SK-N-SH (cell line): ENCODE measurements at regions not wholly inside any gene's neighbourhood (a gene's known extent, or its start where the extent isn't known, plus 50 kb on each side); places are given as distances from the start of the nearest gene placed in this dataset.
A peak's percentile ranks its signal among the peaks of the same experiment; 100 is the strongest.

Source experiments
- CTCF ChIA-PET: fragments of 300-600, 350-600 bp; formaldehyde crosslinking; extraction: SDS; loops from one replicate; lab custom pipeline; 2021; lab: Yijun Ruan, JAX
- POLR2A ChIA-PET: fragments of 350-600 bp; sonication (Branson Sonifier 250); formaldehyde crosslinking; extraction: SDS; loops from one replicate; lab custom pipeline; 2020; ENCODE audit warnings: antibody characterized with exemption, inconsistent platforms; lab: Yijun Ruan, JAX
- DNase-seq: peaks from one replicate; pipeline ENCODE4 v3.0.0; 2012
- H2AFZ ChIP-seq: fragments of 200-600 bp; sonication (generic); 2 replicates; pipeline ENCODE4 v1.8.1; 2016; ENCODE audit warnings: antibody characterized with exemption, mild to moderate bottlenecking, low read depth
- H3F3A ChIP-seq: fragments of 200-600 bp; sonication (generic); replicated peaks from 2 replicates; pipeline ENCODE3; 2016; ENCODE audit warnings: antibody characterized with exemption, mild to moderate bottlenecking; ENCODE audit not compliant: insufficient read depth
- H3K27ac ChIP-seq, 2 experiments: fragments of 200-500 bp in 1 of 2; fragments of 200-600 bp in 1 of 2; sonication (Bioruptor generic) in 1 of 2; sonication (generic), shearing (Covaris generic) in 1 of 2; 2 replicates each; pipeline versions ENCODE4 v1.5.1 to v1.6.1; 2014 to 2016; ENCODE audit warnings: low read depth in 2 of 2, inconsistent platforms in 1 of 2, low read length in 1 of 2, mild to moderate bottlenecking in 1 of 2, mixed read lengths in 1 of 2
- H3K27me3 ChIP-seq: fragments of 200-600 bp; sonication (generic), shearing (Covaris generic); 2 replicates; pipeline ENCODE4 v1.6.1; 2016; ENCODE audit warnings: mixed run types; ENCODE audit not compliant: insufficient read depth
- H3K36me3 ChIP-seq, 2 experiments: fragments of 200-500 bp in 1 of 2; fragments of 200-600 bp in 1 of 2; sonication (Bioruptor generic) in 1 of 2; sonication (generic) in 1 of 2; replicated peaks in 1 of 2; 2 replicates each; pipeline versions ENCODE3 to v1.5.1; 2014 to 2016; ENCODE audit warnings: low read length in 1 of 2, mild to moderate bottlenecking in 1 of 2; ENCODE audit not compliant: insufficient read depth in 2 of 2, control insufficient read depth in 1 of 2
- H3K4me1 ChIP-seq, 2 experiments: fragments of 200-500 bp in 1 of 2; fragments of 200-600 bp in 1 of 2; sonication (Bioruptor generic) in 1 of 2; sonication (generic), shearing (Covaris generic) in 1 of 2; 2 replicates each; pipeline versions ENCODE4 v1.5.1 to v1.6.1; 2014 to 2016; ENCODE audit warnings: low read depth in 1 of 2, low read length in 1 of 2, mixed run types in 1 of 2; ENCODE audit not compliant: insufficient read depth in 2 of 2, control insufficient read depth in 1 of 2
- H3K4me2 ChIP-seq: fragments of 200-600 bp; sonication (generic), shearing (Covaris generic); 2 replicates; pipeline ENCODE4 v1.6.1; 2017; ENCODE audit warnings: mixed run types
- H3K4me3 ChIP-seq, 2 experiments: fragments of 200-500 bp in 1 of 2; fragments of 200-600 bp in 1 of 2; sonication (Bioruptor generic) in 1 of 2; sonication (generic), shearing (Covaris generic) in 1 of 2; 2 replicates each; pipeline versions ENCODE4 v1.5.1 to v1.8.1; 2014 to 2016; ENCODE audit warnings: low read depth in 2 of 2, inconsistent platforms in 1 of 2, low read length in 1 of 2, mild to moderate bottlenecking in 1 of 2, mixed read lengths in 1 of 2, moderate library complexity in 1 of 2
- H3K79me2 ChIP-seq: fragments of 200-600 bp; sonication (generic); 2 replicates; pipeline ENCODE4 v1.8.1; 2017; ENCODE audit warnings: mild to moderate bottlenecking; ENCODE audit not compliant: insufficient read depth
- H3K9ac ChIP-seq: fragments of 200-600 bp; sonication (generic); 2 replicates; pipeline ENCODE4 v1.6.1; 2017; ENCODE audit warnings: mixed run types
- H3K9me2 ChIP-seq: fragments of 200-600 bp; sonication (generic); 2 replicates; pipeline ENCODE4 v1.6.1; 2017; ENCODE audit warnings: mixed run types
- H3K9me3 ChIP-seq: fragments of 200-600 bp; sonication (generic); 2 replicates; pipeline ENCODE4 v1.6.1; 2017; ENCODE audit warnings: mixed run types, mild to moderate bottlenecking, moderate library complexity
- H4K20me1 ChIP-seq: fragments of 200-600 bp; sonication (generic); 2 replicates; pipeline ENCODE4 v1.6.1; 2017; ENCODE audit warnings: mild to moderate bottlenecking, mixed run types; ENCODE audit not compliant: insufficient read depth
- CHD2 ChIP-seq: fragments of 150-350 bp; IDR thresholded peaks from 2 replicates; pipeline ENCODE4 v1.6.1; 2018; ENCODE audit warnings: low read length; ENCODE audit not compliant: partially characterized antibody
- FOXJ3 ChIP-seq: sonication (generic); formaldehyde crosslinking; IDR thresholded peaks from 2 replicates; pipeline ENCODE4 v1.5.1; 2020; ENCODE audit warnings: mild to moderate bottlenecking, missing genetic modification reagents
- GATA2 ChIP-seq: sonication (generic); formaldehyde crosslinking; IDR thresholded peaks from 2 replicates; pipeline ENCODE4 v1.5.0; 2020; ENCODE audit warnings: mild to moderate bottlenecking, missing genetic modification reagents
- MEF2A ChIP-seq: IDR thresholded peaks from 2 replicates; pipeline ENCODE4 v1.4.0; 2012; ENCODE audit warnings: low read depth, borderline replicate concordance
- NFIC ChIP-seq: IDR thresholded peaks from 2 replicates; pipeline ENCODE4 v1.4.0; 2012; ENCODE audit warnings: borderline replicate concordance
- PBX3 ChIP-seq: IDR thresholded peaks from 2 replicates; pipeline ENCODE4; 2012
- RCOR1 ChIP-seq: fragments of 150-350 bp; IDR thresholded peaks from 2 replicates; pipeline ENCODE4 v1.6.1; 2017; ENCODE audit warnings: antibody characterized with exemption, low read length
- RXRA ChIP-seq: IDR thresholded peaks from 2 replicates; pipeline ENCODE4 v1.4.0; 2012; ENCODE audit warnings: low read depth, mild to moderate bottlenecking, borderline replicate concordance
- USF2 ChIP-seq: fragments of 150-350 bp; IDR thresholded peaks from 2 replicates; pipeline ENCODE4 v1.6.1; 2017; ENCODE audit warnings: antibody characterized with exemption, low read length, low read depth, borderline replicate concordance
- WGBS: methylation state at CpG from one replicate; pipeline ENCODE4 v1.1.6; 2017; ENCODE audit warnings: low lambda C conversion rate; 5-methylcytosine and 5-hydroxymethylcytosine counted together
- TF ChIP-seq, protein P1 (sequence below): fragments of 200-600 bp; sonication (generic); IDR thresholded peaks from 2 replicates; pipeline ENCODE4 v1.6.1; 2017; ENCODE audit warnings: antibody characterized with exemption, mild to moderate bottlenecking, moderate library complexity

DNA sequence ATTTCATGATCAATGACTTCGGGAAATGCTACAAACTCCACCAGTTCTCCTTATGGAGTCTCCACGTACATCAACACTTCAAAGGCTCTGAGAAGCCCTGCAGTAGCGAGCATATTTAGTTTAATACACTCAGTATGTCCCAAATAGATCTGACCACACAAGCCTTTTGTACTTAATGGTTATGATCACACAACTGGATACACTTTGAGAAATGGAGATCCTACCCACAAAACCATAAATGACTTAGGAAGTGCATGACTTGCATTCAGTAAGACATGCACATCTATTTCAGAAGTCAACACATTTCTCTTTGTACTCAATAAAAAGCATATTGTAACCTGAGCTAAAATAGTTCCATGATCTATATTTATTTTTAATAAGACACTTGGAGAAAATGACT, 103.6 kb upstream of the SPATA12 start:
- Histone ChIP-seq H3K9me3 (no peaks in the 10 kb centered on the region), H3K27me3 (no peaks in the 10 kb centered on the region), H3K4me1 (peaks cover 0 to 10% of the 10 kb centered on the region in 2 experiments; a peak in 1 of 4 replicates), H3K4me3 (no peak overlapping the region), H3K9me2 (no peaks in the 10 kb centered on the region), H3K27ac (no peak overlapping the region), H3K4me2 (no peak overlapping the region), H3F3A (no peaks in the 10 kb centered on the region), H3K79me2 (no peaks in the 10 kb centered on the region), H3K36me3 (no peaks in the 10 kb centered on the region), H3K9ac (no peak overlapping the region), H2AFZ (no peak overlapping the region), H4K20me1 (no peaks in the 10 kb centered on the region)
- no peak for DNase-seq
- CTCF ChIA-PET: no interaction called here
- TF ChIP-seq FOXJ3 (CRISPR knock-in tag) (no peak), USF2 (no peak), CHD2 (no peak), RCOR1 (no peak), GATA2 (CRISPR knock-in tag) (no peak), RXRA (no peak), NFIC (no peak), MEF2A (no peak)
- 92% methylated on average over 3 of the region's 3 CpGs for WGBS
- POLR2A ChIA-PET: no interaction called here

GRCh38 chr3:56955492-56956111, 104.9 kb upstream of the SPATA12 start:
- Histone ChIP-seq H3F3A (no peaks in the 10 kb centered on the region), H4K20me1 (no peaks in the 10 kb centered on the region), H3K79me2 (no peaks in the 10 kb centered on the region), H3K9ac (no peak overlapping the region), H3K4me1 (peaks cover 0 to 9% of the 10 kb centered on the region in 2 experiments; a peak in 1 of 4 replicates), H3K27me3 (no peaks in the 10 kb centered on the region), H3K36me3 (no peaks in the 10 kb centered on the region), H3K4me2 (no peak overlapping the region), H3K9me2 (no peaks in the 10 kb centered on the region), H3K9me3 (no peaks in the 10 kb centered on the region), H2AFZ (no peak overlapping the region), H3K27ac (no peak overlapping the region), H3K4me3 (no peak overlapping the region)
- DNase-seq: no peak
- peak; percentile 12; the same call in 1 of the 2 replicates for TF ChIP-seq PBX3
- TF ChIP-seq, protein P1, sequence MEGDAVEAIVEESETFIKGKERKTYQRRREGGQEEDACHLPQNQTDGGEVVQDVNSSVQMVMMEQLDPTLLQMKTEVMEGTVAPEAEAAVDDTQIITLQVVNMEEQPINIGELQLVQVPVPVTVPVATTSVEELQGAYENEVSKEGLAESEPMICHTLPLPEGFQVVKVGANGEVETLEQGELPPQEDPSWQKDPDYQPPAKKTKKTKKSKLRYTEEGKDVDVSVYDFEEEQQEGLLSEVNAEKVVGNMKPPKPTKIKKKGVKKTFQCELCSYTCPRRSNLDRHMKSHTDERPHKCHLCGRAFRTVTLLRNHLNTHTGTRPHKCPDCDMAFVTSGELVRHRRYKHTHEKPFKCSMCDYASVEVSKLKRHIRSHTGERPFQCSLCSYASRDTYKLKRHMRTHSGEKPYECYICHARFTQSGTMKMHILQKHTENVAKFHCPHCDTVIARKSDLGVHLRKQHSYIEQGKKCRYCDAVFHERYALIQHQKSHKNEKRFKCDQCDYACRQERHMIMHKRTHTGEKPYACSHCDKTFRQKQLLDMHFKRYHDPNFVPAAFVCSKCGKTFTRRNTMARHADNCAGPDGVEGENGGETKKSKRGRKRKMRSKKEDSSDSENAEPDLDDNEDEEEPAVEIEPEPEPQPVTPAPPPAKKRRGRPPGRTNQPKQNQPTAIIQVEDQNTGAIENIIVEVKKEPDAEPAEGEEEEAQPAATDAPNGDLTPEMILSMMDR: no peak
- ChIA-PET CTCF (interaction anchor here (0.7 kb wide), 1 partner anchor 65 kb away, joined by 4 read pairs; no protein-coding TSS in a partner anchor), POLR2A (no interaction called here)
- 91% methylated on average over 5 of the region's 5 CpGs for WGBS
